Hepatocyte (in vitro differentiated cells): ENCODE measurements at regions not wholly inside any gene's neighbourhood (a gene's known extent, or its start where the extent isn't known, plus 50 kb on each side); places are given as distances from the start of the nearest gene placed in this dataset.

Experiments
- DNase-seq: peaks from one replicate; pipeline ENCODE4 v3.0.0-alpha.2; 2016; ENCODE audit warnings: low spot score
- H2AFZ ChIP-seq: fragments of 200-600 bp; sonication (generic); 2 replicates; pipeline ENCODE4 v1.6.0; 2016; ENCODE audit warnings: antibody characterized with exemption, mild to moderate bottlenecking
- H3K27ac ChIP-seq: fragments of 200-600 bp; sonication (generic); 2 replicates; pipeline ENCODE4 v1.5.1; 2016; ENCODE audit warnings: mild to moderate bottlenecking
- H3K27me3 ChIP-seq: fragments of 200-600 bp; sonication (generic); 2 replicates; pipeline ENCODE4 v1.6.1; 2016
- H3K36me3 ChIP-seq: fragments of 200-600 bp; sonication (generic); replicated peaks from 2 replicates; pipeline ENCODE4 v1.5.1; 2016; ENCODE audit warnings: low read depth; ENCODE audit not compliant: insufficient read depth
- H3K4me1 ChIP-seq: fragments of 200-600 bp; sonication (generic); 2 replicates; pipeline ENCODE4 v1.5.1; 2016; ENCODE audit warnings: mild to moderate bottlenecking, moderate library complexity; ENCODE audit not compliant: insufficient read depth
- H3K4me2 ChIP-seq: fragments of 200-600 bp; sonication (generic); 2 replicates; pipeline ENCODE4 v1.6.0; 2016
- H3K4me3 ChIP-seq: fragments of 200-600 bp; sonication (generic); 2 replicates; pipeline ENCODE4 v1.5.1; 2016; ENCODE audit warnings: mild to moderate bottlenecking
- H3K79me2 ChIP-seq: fragments of 200-600 bp; sonication (generic); 2 replicates; pipeline ENCODE4 v1.6.0; 2017; ENCODE audit warnings: mild to moderate bottlenecking
- H3K9me2 ChIP-seq: fragments of 200-600 bp; sonication (generic); replicated peaks from 2 replicates; pipeline ENCODE4 v1.6.0; 2017; ENCODE audit warnings: mild to moderate bottlenecking; ENCODE audit not compliant: insufficient read depth
- H3K9me3 ChIP-seq: fragments of 200-600 bp; sonication (generic); 2 replicates; pipeline ENCODE4 v1.5.1; 2016; ENCODE audit warnings: low read depth, mild to moderate bottlenecking
- H4K20me1 ChIP-seq: fragments of 200-600 bp; sonication (generic); 2 replicates; pipeline ENCODE4 v1.6.0; 2016; ENCODE audit warnings: mild to moderate bottlenecking; ENCODE audit not compliant: insufficient read depth, poor library complexity, severe bottlenecking
- EZH2 ChIP-seq: fragments of 200-600 bp; sonication (generic); IDR thresholded peaks from 2 replicates; pipeline ENCODE4 v1.6.1; 2016; ENCODE audit warnings: antibody characterized with exemption, mild to moderate bottlenecking, borderline replicate concordance
- EZH2phosphoT487 ChIP-seq: fragments of 200-600 bp; sonication (generic); IDR thresholded peaks from one replicate; pipeline ENCODE4 v1.6.1; 2018; ENCODE audit warnings: antibody characterized with exemption, mild to moderate bottlenecking, low read depth, moderate library complexity; ENCODE audit not compliant: unreplicated experiment, severe bottlenecking
- WGBS: methylation state at CpG from one replicate; pipeline ENCODE4 v1.1.6; 2016; ENCODE audit warnings: low lambda C conversion rate; ENCODE audit errors: missing lambda C conversion rate; 5-methylcytosine and 5-hydroxymethylcytosine counted together
- TF ChIP-seq, protein P1 (sequence below): fragments of 200-600 bp; sonication (generic); IDR thresholded peaks from 2 replicates; pipeline ENCODE4 v1.5.1; 2016; ENCODE audit warnings: antibody characterized with exemption, mild to moderate bottlenecking; ENCODE audit not compliant: poor library complexity

DNA sequence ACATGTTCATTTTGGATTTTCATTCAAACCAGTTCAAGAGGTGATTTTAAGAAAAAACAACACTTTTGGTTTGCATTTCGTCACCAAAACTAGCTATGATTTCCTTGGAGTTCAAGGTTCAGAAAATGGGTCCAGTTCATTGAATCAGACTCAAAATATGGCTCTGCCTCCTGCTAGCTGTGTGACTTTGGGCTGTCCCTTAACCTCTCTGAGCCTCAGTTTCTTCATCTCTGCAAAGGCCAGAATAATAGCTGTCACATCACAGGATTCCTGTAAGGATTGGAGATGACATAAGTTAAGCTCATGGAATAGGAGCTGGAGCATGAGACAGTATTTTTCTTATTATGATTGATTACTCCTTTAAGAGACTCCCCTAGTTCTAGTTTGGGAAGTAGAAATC lies 147.8 kb upstream of the SMIM23 start:
- Histone ChIP-seq H3K4me3 (no peak overlapping the region), H3K9me2 (no peaks in the 10 kb centered on the region), H3K4me1 (no peaks in the 10 kb centered on the region), H3K27me3 (peaks cover 3% of the 10 kb centered on the region), H4K20me1 (no peaks in the 10 kb centered on the region), H2AFZ (no peak overlapping the region), H3K27ac (no peak overlapping the region), H3K9me3 (no peaks in the 10 kb centered on the region), H3K79me2 (no peaks in the 10 kb centered on the region), H3K36me3 (no peaks in the 10 kb centered on the region), H3K4me2 (no peak overlapping the region)
- WGBS = 91% methylated on average over 1 of the region's 1 CpG
- no peak for DNase-seq
- TF ChIP-seq, protein P1, sequence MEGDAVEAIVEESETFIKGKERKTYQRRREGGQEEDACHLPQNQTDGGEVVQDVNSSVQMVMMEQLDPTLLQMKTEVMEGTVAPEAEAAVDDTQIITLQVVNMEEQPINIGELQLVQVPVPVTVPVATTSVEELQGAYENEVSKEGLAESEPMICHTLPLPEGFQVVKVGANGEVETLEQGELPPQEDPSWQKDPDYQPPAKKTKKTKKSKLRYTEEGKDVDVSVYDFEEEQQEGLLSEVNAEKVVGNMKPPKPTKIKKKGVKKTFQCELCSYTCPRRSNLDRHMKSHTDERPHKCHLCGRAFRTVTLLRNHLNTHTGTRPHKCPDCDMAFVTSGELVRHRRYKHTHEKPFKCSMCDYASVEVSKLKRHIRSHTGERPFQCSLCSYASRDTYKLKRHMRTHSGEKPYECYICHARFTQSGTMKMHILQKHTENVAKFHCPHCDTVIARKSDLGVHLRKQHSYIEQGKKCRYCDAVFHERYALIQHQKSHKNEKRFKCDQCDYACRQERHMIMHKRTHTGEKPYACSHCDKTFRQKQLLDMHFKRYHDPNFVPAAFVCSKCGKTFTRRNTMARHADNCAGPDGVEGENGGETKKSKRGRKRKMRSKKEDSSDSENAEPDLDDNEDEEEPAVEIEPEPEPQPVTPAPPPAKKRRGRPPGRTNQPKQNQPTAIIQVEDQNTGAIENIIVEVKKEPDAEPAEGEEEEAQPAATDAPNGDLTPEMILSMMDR = no peak
- TF ChIP-seq EZH2 (no peak), EZH2phosphoT487 (no peak)

DNA sequence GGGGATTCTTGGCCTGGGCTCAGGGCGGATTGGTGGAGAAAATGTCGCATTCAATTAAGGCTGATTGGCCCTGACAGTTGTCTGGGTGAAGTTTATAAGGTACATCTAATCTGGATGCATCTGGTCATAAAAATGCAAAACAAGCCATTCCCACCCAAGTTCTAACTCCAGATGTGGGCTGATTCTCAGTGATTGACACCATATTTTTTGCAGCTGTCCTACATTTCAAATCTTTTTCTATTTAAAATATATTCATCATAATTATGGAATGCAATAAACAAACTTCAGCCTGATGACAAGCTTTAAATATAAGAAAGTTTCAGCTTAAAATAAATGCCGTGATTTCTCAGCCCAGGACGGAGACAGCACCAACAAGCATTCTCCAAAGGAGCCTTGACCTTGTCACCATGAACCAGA lies 146.4 kb upstream of the SMIM23 start:
- Histone ChIP-seq H4K20me1 (no peaks in the 10 kb centered on the region), H3K36me3 (no peaks in the 10 kb centered on the region), H3K4me1 (no peaks in the 10 kb centered on the region), H2AFZ (no peak overlapping the region), H3K79me2 (no peaks in the 10 kb centered on the region), H3K4me3 (no peak overlapping the region), H3K27ac (no peak overlapping the region), H3K27me3 (peaks cover 3% of the 10 kb centered on the region), H3K4me2 (no peak overlapping the region), H3K9me2 (no peaks in the 10 kb centered on the region), H3K9me3 (no peaks in the 10 kb centered on the region)
- 60% methylated on average over 4 of the region's 4 CpGs for WGBS
- TF ChIP-seq EZH2 = no peak
- TF ChIP-seq, protein P1 = no peak
- no peak for TF ChIP-seq EZH2phosphoT487
- DNase-seq = no peak

DNA sequence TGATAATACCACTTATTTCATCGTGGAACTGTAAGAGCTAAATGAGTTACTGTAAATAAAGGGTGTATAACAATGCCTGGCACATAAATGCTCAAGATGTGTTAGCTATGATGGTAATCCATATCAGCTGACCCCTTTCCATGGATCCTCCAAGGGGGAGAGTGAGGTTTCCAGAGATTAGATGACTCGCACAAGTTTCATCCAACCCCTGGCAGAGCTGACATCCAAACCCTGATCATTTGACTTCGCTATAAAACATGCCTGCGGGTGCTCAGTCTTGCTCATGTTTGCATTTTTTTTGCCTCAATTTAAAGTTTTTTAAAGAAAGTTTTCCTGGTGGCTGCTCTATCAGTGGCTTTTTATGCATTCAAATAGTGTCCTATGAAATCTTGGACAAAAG lies 145.7 kb upstream of the SMIM23 start:
- no peak for DNase-seq
- no peak overlapping the region for H2AFZ ChIP-seq
- H3K4me2 ChIP-seq = no peak overlapping the region
- H3K9me2 ChIP-seq = no peaks in the 10 kb centered on the region
- TF ChIP-seq EZH2phosphoT487 (no peak), EZH2 (no peak)
- TF ChIP-seq, protein P1 = no peak
- no peaks in the 10 kb centered on the region for H3K79me2 ChIP-seq
- 57% methylated on average over 4 of the region's 4 CpGs for WGBS
- H3K4me3 ChIP-seq = no peak overlapping the region
- H3K9me3 ChIP-seq = no peaks in the 10 kb centered on the region
- no peaks in the 10 kb centered on the region for H3K27me3 ChIP-seq
- H3K27ac ChIP-seq = no peak overlapping the region
- no peaks in the 10 kb centered on the region for H3K36me3 ChIP-seq
- H3K4me1 ChIP-seq = no peaks in the 10 kb centered on the region
- no peaks in the 10 kb centered on the region for H4K20me1 ChIP-seq

DNA sequence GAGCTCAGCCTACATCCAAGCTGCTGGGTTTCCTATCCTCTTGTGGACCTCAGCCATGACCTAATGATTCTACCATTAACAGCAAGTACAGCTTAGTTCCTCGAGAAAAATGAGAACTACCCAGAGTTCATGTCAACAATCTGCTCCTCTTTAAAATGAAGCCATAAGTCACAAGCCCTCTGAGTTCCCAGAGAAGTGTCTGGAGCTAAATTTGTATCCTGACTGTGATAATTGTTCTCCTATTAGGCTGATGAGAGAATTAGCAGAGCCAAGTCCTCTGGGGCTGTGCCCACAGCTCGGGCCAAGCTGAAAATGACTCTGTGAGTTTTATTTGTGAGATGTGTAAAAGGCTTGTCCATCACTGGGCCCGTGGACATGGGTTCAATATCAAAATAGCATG lies 145.1 kb upstream of the SMIM23 start:
- Histone ChIP-seq H3K36me3 (no peaks in the 10 kb centered on the region), H3K4me3 (no peak overlapping the region), H2AFZ (no peak overlapping the region), H3K79me2 (no peaks in the 10 kb centered on the region), H3K9me3 (no peaks in the 10 kb centered on the region), H3K4me2 (no peak overlapping the region), H3K27ac (no peak overlapping the region), H3K4me1 (no peaks in the 10 kb centered on the region), H4K20me1 (no peaks in the 10 kb centered on the region), H3K9me2 (no peaks in the 10 kb centered on the region), H3K27me3 (no peaks in the 10 kb centered on the region)
- TF ChIP-seq EZH2phosphoT487 (no peak), EZH2 (no peak)
- TF ChIP-seq, protein P1 = no peak
- no peak for DNase-seq
- WGBS = 67% methylated on average over 3 of the region's 3 CpGs
